GM12872 (cell line): ENCODE measurements at regions not wholly inside any gene's neighbourhood (a gene's known extent, or its start where the extent isn't known, plus 50 kb on each side); places are given as distances from the start of the nearest gene placed in this dataset.

Source experiments
- TF ChIP-seq, protein P1 (sequence below): IDR thresholded peaks from 3 replicates; pipeline ENCODE4 v1.5.1; 2011; ENCODE audit warnings: low read depth, mild to moderate bottlenecking, low read length, moderate library complexity; ENCODE audit not compliant: insufficient read depth

DNA sequence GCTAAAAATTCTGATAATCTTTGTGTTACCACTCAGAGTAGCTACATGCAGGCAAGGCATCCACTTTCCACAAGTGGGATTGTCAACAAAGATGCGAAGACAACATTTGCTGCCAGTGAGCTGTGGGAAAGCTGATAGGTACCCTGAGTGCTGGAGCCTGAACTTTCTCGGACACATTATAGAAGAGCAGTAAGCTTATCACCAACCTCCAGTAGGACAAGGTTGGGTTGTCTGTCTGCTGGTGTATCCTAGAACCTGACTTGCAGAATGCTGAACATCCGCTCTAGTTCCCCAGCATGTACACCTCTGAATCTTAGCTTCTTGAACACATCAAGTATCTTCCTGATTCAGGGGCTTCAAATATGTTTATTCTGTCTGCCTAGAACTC lies 103.8 kb upstream of the PPM1H start:
- TF ChIP-seq, protein P1, sequence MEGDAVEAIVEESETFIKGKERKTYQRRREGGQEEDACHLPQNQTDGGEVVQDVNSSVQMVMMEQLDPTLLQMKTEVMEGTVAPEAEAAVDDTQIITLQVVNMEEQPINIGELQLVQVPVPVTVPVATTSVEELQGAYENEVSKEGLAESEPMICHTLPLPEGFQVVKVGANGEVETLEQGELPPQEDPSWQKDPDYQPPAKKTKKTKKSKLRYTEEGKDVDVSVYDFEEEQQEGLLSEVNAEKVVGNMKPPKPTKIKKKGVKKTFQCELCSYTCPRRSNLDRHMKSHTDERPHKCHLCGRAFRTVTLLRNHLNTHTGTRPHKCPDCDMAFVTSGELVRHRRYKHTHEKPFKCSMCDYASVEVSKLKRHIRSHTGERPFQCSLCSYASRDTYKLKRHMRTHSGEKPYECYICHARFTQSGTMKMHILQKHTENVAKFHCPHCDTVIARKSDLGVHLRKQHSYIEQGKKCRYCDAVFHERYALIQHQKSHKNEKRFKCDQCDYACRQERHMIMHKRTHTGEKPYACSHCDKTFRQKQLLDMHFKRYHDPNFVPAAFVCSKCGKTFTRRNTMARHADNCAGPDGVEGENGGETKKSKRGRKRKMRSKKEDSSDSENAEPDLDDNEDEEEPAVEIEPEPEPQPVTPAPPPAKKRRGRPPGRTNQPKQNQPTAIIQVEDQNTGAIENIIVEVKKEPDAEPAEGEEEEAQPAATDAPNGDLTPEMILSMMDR: no peak

DNA sequence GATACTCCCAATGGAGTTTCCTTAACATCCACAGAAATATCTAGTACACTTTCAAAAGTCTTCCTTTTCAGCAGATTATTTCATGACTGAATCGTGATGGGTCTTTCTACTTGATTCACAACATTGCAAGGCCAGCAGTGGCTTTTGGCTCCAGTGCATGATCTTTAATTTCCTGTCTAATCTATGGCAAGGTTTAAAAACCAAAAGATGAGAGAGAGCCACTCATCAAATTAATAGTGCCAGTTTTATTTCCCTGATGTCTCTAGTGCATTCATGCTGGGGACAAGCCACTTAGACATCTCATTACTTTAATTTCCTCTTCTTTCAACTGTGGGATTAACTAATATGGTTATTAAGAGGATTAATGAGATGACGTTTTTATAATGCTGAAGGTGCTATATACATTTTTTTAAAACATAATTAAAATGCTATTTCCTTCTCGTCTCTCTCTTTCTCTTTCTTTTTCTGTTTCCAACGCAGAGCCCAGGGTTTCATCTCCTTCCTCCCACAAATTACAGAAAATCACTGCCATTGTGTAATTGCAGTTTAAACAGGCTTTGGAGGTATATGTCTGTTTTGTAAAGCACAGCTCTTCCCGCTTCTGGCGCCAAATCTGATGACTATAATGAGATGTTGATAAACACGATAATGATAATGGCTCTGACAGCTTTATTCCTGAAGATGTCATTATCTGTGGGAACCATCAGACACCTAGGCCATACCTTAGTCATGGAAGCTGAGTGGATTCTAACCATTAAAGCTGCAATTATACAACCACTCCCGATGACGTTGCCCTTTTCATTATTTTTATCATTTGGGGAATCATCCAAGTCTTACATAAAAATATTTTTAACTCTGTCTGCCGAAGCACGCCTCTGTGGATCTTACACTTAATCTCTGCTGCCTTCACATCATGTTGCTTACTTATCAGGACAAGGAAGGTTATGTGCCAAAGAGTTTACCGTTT lies 103.1 kb upstream of the PPM1H start:
- TF ChIP-seq, protein P1: no peak

DNA sequence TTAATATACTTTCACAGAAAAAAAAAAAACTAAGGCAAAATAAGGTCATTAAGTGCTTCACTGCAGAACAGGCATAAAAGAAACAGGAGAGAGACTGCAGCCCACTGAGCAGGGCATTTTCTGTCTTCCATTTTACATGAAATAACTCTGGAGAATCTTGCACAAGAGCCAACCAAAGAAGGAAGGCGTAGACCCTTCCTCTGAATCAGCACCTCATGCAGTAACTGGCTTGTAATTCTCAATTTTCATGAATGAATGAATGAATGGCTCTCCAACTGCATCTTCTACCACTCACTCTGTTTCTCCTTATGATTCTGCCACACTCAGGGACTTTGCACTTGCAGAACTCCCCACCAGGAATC lies 102.0 kb upstream of the PPM1H start:
- TF ChIP-seq, protein P1: no peak

DNA sequence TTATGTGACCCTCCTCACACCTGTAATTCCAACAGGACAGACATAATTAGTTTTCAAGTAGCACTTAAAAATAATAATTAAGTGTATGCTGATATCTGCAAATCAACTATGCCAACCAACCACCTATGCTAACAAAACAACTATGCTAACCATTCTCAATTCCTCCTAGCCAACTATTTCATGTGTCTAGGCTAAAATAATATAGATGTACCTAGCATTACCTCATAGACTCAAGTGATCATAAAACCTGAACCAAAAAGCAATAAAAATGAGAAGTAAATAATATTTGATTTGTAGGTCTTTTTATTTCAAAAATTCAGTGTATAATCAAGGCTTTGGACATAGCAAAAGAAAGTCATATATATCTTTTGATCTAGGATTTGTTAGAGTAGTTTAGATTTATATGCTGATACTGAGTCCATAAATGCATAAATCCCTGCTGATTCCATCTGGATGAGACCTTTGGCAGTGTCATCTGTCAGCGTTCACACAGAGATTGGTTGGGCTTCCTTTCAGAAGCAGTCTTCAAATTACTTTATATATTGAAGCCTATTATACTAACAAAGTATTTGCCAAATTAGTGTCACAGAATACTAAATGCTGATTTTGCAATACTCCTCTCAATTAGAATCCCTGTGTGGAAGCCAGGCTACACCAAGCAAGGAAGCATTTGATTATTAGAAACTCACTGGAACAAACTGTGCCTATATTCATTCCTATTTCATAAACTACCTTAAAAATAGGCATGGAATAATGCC lies 101.4 kb upstream of the PPM1H start:
- TF ChIP-seq, protein P1: no peak

DNA sequence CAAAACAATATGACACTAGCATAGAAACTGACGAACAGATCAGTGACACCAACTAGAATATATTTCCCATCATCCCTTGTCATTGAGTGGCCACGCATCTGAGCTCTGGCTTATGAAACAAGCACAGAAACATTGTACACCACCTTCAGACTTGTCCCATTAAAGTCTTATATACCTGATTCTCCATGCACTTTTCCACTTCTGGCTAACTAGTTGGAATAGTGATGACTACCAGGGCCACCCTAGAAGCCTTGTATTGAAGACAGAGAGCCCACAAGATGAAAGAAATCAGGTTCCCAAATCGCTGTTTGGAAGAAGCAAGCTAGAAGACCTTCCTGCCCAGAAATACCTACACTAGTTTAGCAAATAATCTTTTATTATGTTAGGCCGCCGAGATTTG lies 99.7 kb upstream of the PPM1H start:
- TF ChIP-seq, protein P1: no peak

DNA sequence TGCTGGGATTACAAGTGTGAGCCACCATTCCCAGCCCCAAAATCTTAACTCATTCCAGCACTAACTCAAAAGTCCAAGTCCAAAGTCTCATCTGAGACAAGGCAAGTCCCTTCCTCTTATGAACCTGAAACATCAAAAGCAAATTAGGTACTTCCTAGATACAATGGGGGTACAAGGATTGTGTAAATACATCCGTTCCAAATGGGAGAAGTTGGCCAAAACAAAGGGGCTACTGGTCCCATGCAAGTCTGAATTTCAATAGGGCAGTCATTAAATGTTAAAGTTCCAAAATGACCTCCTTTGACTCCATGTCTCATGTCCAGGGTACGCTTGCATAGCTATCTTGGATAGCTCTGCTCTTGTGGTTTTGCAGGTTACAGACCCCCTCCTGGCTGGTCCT lies 94.7 kb upstream of the PPM1H start:
- TF ChIP-seq, protein P1: no peak

DNA sequence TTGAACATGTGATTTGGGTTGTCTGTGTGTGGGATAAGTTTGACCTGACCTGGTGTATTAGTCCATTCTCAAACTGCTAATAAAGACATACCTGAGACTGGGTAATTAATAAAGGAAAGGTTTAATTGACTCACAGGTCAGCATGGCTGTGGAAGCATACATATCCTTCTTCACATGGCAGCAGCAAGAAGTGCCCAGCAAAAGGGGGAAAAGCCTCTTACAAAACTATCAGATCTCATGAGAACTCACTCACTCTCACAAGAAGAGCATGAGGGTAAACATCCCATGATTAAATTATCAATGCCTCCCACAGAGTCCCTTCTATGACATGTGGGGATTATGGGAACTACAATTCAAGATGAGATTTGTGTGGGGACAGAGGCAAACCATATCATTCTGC lies 94.0 kb upstream of the PPM1H start:
- TF ChIP-seq, protein P1: no peak
